ENCODE measurements at regions not wholly inside any gene's neighbourhood (a gene's known extent, or its start where the extent isn't known, plus 50 kb on each side); places are given as distances from the start of the nearest gene placed in this dataset.

DNA sequence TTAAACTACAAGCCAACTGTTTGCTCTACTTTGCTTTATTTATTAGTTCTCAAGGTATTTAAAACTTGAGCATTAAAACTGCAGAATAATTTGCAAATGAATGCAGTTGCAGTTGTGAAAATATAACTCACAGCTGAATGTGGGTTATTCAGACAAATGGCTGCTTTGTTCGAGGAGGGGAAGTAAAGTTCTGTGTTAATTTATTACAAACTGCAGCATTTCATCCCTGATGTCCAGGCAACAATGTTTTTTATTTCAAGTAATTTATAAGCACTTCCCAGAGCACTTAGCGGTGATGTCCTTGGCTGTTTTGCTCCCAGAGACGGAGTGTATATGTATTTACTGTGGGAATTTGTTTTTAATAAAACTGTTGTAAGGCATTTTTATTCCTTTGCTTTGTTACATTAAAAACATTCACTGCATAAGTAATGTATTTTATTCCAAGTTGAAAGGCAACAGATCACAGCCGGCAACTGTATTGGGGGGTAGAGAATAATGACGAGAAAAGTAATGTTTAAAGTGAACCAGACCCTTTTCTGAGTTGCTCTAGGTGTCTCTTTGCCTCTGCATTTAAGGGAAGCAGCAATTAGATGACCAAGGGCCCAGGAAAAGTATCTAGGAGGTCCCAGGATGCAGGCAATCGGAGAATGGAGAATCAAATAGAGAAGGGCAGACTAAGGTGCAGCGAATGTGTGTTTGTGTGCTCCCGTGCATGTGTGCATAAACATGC is 291.2 kb upstream of the SALL1 start:
- TF ChIP-seq MYC (IDR thresholded peaks at IDR 0.05; ENCODE audit: low read depth, low read length) = no peak
- TF ChIP-seq, protein P1, sequence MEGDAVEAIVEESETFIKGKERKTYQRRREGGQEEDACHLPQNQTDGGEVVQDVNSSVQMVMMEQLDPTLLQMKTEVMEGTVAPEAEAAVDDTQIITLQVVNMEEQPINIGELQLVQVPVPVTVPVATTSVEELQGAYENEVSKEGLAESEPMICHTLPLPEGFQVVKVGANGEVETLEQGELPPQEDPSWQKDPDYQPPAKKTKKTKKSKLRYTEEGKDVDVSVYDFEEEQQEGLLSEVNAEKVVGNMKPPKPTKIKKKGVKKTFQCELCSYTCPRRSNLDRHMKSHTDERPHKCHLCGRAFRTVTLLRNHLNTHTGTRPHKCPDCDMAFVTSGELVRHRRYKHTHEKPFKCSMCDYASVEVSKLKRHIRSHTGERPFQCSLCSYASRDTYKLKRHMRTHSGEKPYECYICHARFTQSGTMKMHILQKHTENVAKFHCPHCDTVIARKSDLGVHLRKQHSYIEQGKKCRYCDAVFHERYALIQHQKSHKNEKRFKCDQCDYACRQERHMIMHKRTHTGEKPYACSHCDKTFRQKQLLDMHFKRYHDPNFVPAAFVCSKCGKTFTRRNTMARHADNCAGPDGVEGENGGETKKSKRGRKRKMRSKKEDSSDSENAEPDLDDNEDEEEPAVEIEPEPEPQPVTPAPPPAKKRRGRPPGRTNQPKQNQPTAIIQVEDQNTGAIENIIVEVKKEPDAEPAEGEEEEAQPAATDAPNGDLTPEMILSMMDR (IDR thresholded peaks at IDR 0.05; ENCODE audit: extremely low read depth in 1 of 2, insufficient read depth in 1 of 2, low read depth in 1 of 2, low read length in 2 of 2) = no peak
- TF ChIP-seq EZH2 (IDR thresholded peaks at IDR 0.05; ENCODE audit: borderline replicate concordance, low read depth, low read length, severe bottlenecking) = no peak
- TF ChIP-seq JUN (IDR thresholded peaks at IDR 0.05; ENCODE audit: borderline replicate concordance, insufficient read depth, insufficient read length, low read depth) = no peak
- dilution Hi-C loops (cut with MboI; ENCODE audit: extremely low pct_ligation_motif_present, low sequenced_read_pairs) (no loop called here), intact Hi-C loops (cut with micrococcal nuclease) (no loop called here)
- Histone ChIP-seq H3K9ac (replicated peaks; ENCODE audit: extremely low read depth, insufficient read depth, low read length) (no peak overlapping the region), H3K36me3 (ENCODE audit: control insufficient read depth in 2 of 2, extremely low read depth in 1 of 2, insufficient read depth in 2 of 2, low read length in 2 of 2) (no peaks in the 10 kb centered on the region), H3K4me2 (ENCODE audit: insufficient read depth, low read length) (no peak overlapping the region), H3K4me3 (replicated peaks in 1 of 3; ENCODE audit: insufficient read depth in 1 of 3, low read depth in 1 of 3, low read length in 3 of 3) (no peak overlapping the region), H3K4me1 (ENCODE audit: control insufficient read depth, extremely low read depth, insufficient read depth, low read length) (no peaks in the 10 kb centered on the region), H3K27ac (ENCODE audit: insufficient read depth, low read depth, low read length) (no peak overlapping the region), H3K79me2 (ENCODE audit: control insufficient read depth, insufficient read depth, low read length) (no peaks in the 10 kb centered on the region), H3K27me3 (ENCODE audit: control insufficient read depth in 2 of 2, insufficient read depth in 2 of 2, low read length in 2 of 2) (no peaks in the 10 kb centered on the region), H3K9me1 (replicated peaks; ENCODE audit: control insufficient read depth, extremely low read depth, insufficient read depth, low read length) (no peaks in the 10 kb centered on the region), H3K9me3 (replicated peaks; ENCODE audit: control insufficient read depth, insufficient read depth, low read length) (no peaks in the 10 kb centered on the region), H4K20me1 (replicated peaks; ENCODE audit: control insufficient read depth, extremely low read depth, insufficient read depth, low read length) (no peaks in the 10 kb centered on the region), H2AFZ (ENCODE audit: low read depth, low read length) (no peak overlapping the region)
- BruUV-seq (replicated peaks) = no TSS peak
- no peak for DNase-seq (ENCODE audit: low read depth, low spot score)
- ChIA-PET CTCF (no interaction called here), POLR2A (no interaction called here)
- no peak for FAIRE-seq

Measured in endothelial cell of umbilical vein (primary cell).